HG02970 (cell line): ENCODE measurements at regions not wholly inside any gene's neighbourhood (a gene's known extent, or its start where the extent isn't known, plus 50 kb on each side); places are given as distances from the start of the nearest gene placed in this dataset.

Experiments
- ATAC-seq: cut with Tn5 transposase; IDR thresholded peaks from one replicate; pipeline ENCODE4 v1.9.1; 2021; ENCODE audit warnings: mild to moderate bottlenecking, moderate library complexity, moderate number of reproducible peaks; ENCODE audit not compliant: unreplicated experiment, low FRiP score

- ATAC-seq = no peak
These were observed 65.7 kb downstream of the IL21 start for GRCh38 chr4:122555216-122555615.

GRCh38 chr4:122553432-122553831, 67.4 kb downstream of the IL21 start:
- no peak for ATAC-seq

- ATAC-seq = no peak
These were observed 68.0 kb downstream of the IL21 start for GRCh38 chr4:122552898-122553297.

- no peak for ATAC-seq
These were observed 71.8 kb downstream of the IL21 start for GRCh38 chr4:122548886-122549630.

- no peak for ATAC-seq
These were observed 72.4 kb downstream of the IL21 start for GRCh38 chr4:122548452-122548851.

- ATAC-seq = peak; percentile 77
These were observed 78.2 kb downstream of the IL21 start for GRCh38 chr4:122542411-122543236.

GRCh38 chr4:122541996-122542395, 78.9 kb downstream of the IL21 start:
- ATAC-seq = no peak

- no peak for ATAC-seq
These were observed 80.0 kb downstream of the IL21 start for GRCh38 chr4:122540838-122541237.

GRCh38 chr4:122539861-122540465, 80.9 kb downstream of the IL21 start:
- ATAC-seq = no peak

- no peak for ATAC-seq
These were observed 81.0 kb upstream of the IL2 start for GRCh38 chr4:122537388-122538135.

GRCh38 chr4:122536001-122536400, 79.5 kb upstream of the IL2 start:
- ATAC-seq = no peak

- no peak for ATAC-seq
These were observed 78.3 kb upstream of the IL2 start for GRCh38 chr4:122534776-122535175.

GRCh38 chr4:122533841-122534240, 77.3 kb upstream of the IL2 start:
- no peak for ATAC-seq

GRCh38 chr4:122532766-122533165, 76.2 kb upstream of the IL2 start:
- ATAC-seq = no peak

- no peak for ATAC-seq
These were observed 75.0 kb upstream of the IL2 start for GRCh38 chr4:122531514-122531913.

GRCh38 chr4:122531038-122531437, 74.5 kb upstream of the IL2 start:
- no peak for ATAC-seq

GRCh38 chr4:122528879-122529278, 72.4 kb upstream of the IL2 start:
- ATAC-seq = no peak

- no peak for ATAC-seq
These were observed 69.3 kb upstream of the IL2 start for GRCh38 chr4:122525865-122526264.

- no peak for ATAC-seq
These were observed 67.7 kb upstream of the IL2 start for GRCh38 chr4:122524176-122524575.

- ATAC-seq = no peak
These were observed 66.4 kb upstream of the IL2 start for GRCh38 chr4:122522944-122523343.

- ATAC-seq = no peak
These were observed 60.8 kb upstream of the IL2 start for GRCh38 chr4:122517345-122517744.
